HEK293T (cell line): ENCODE measurements at regions not wholly inside any gene's neighbourhood (a gene's known extent, or its start where the extent isn't known, plus 50 kb on each side); places are given as distances from the start of the nearest gene placed in this dataset.

Experiments used
- BHLHE40 ChIP-seq: fragments of 450-650 bp; IDR thresholded peaks from 2 replicates; pipeline ENCODE4 v1.6.1; 2016; ENCODE audit warnings: mild to moderate bottlenecking, moderate library complexity, borderline replicate concordance
- CTBP1 ChIP-seq: fragments of 450-650 bp; IDR thresholded peaks from 2 replicates; pipeline ENCODE4 v1.6.1; 2016; ENCODE audit warnings: borderline replicate concordance
- HDGF ChIP-seq: fragments of 450-650 bp; IDR thresholded peaks from 2 replicates; pipeline ENCODE4 v1.6.1; 2017; ENCODE audit warnings: antibody characterized with exemption, borderline replicate concordance

DNA sequence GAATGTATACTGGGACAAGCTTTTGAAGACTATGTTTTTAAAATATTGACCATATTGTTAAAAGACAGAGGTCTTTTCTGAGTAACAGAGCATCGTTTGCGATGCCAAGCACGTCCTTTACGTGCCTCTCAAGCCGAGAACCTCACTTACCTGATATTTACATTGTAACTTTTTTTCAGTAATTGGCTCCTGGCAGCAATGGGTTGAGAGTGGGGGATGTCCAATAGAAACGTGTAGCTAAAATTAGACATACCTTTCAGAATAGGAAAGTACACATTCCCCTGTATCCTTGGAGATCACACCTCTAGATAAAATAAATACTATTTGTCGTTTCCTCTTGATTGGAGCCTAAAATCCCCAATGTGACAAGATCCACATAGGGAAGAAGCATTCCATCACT is 222.2 kb upstream of the RGS6 start:
- TF ChIP-seq CTBP1: no peak
- no peak for TF ChIP-seq BHLHE40
- no peak for TF ChIP-seq HDGF
